Mesenchymal stem cell (in vitro differentiated cells and primary cell): ENCODE measurements at regions not wholly inside any gene's neighbourhood (a gene's known extent, or its start where the extent isn't known, plus 50 kb on each side); places are given as distances from the start of the nearest gene placed in this dataset.

Source experiments
- DNase-seq: peaks from one replicate; pipeline ENCODE4 v3.0.0-alpha.2; 2013
- H2AFZ ChIP-seq: one replicate; pipeline ENCODE4 v1.6.1; 2013; ENCODE audit warnings: low read depth, mild to moderate bottlenecking, control low read depth, inconsistent platforms, low read length, moderate library complexity
- H2AK5ac ChIP-seq: 2 replicates; pipeline ENCODE4 v1.6.1; 2013; ENCODE audit warnings: low read length, moderate library complexity, mild to moderate bottlenecking, inconsistent platforms; ENCODE audit not compliant: severe bottlenecking
- H2BK120ac ChIP-seq: one replicate; pipeline ENCODE4 v1.6.1; 2013; ENCODE audit warnings: low read depth, mild to moderate bottlenecking, inconsistent platforms, low read length, moderate library complexity
- H2BK12ac ChIP-seq, 2 experiments: one replicate each; pipeline ENCODE4 v1.6.1; 2013; ENCODE audit warnings: inconsistent platforms in 2 of 2, low read length in 2 of 2, mild to moderate bottlenecking in 2 of 2, moderate library complexity in 2 of 2, control low read depth in 1 of 2
- H2BK15ac ChIP-seq: one replicate; pipeline ENCODE4 v1.6.1; 2013; ENCODE audit warnings: mild to moderate bottlenecking, low read depth, inconsistent platforms; ENCODE audit not compliant: poor library complexity, severe bottlenecking
- H2BK5ac ChIP-seq: 2 replicates; pipeline ENCODE4 v1.6.1; 2013; ENCODE audit warnings: low read depth, mild to moderate bottlenecking, low read length, control low read depth, inconsistent platforms; ENCODE audit not compliant: poor library complexity, severe bottlenecking
- H3K14ac ChIP-seq, 2 experiments: one replicate each; pipeline ENCODE4 v1.6.1; 2013; ENCODE audit warnings: inconsistent platforms in 2 of 2, low read length in 2 of 2, control low read depth in 1 of 2, mild to moderate bottlenecking in 1 of 2, moderate library complexity in 1 of 2
- H3K18ac ChIP-seq, 2 experiments: one replicate each; pipeline ENCODE4 v1.6.1; 2013; ENCODE audit warnings: inconsistent platforms in 2 of 2, low read length in 2 of 2, control low read depth in 1 of 2, low read depth in 1 of 2, mild to moderate bottlenecking in 1 of 2
- H3K23ac ChIP-seq, 2 experiments: one replicate each; pipeline ENCODE4 v1.6.1; 2013; ENCODE audit warnings: inconsistent platforms in 2 of 2, low read length in 2 of 2, mild to moderate bottlenecking in 2 of 2, moderate library complexity in 2 of 2, control low read depth in 1 of 2
- H3K27ac ChIP-seq: 2 replicates; pipeline ENCODE4 v1.5.1; 2013; ENCODE audit warnings: mild to moderate bottlenecking, moderate library complexity, low read length, control low read depth, inconsistent platforms; ENCODE audit not compliant: poor library complexity, severe bottlenecking
- H3K27me3 ChIP-seq, 2 experiments: 2 replicates each; pipeline versions ENCODE4 v1.6.1 to v1.7.0; 2013; ENCODE audit warnings: low read length in 2 of 2, mild to moderate bottlenecking in 2 of 2, moderate library complexity in 2 of 2, control low read depth in 1 of 2, inconsistent platforms in 1 of 2; ENCODE audit not compliant: control insufficient read depth in 1 of 2, insufficient read depth in 1 of 2
- H3K36me3 ChIP-seq, 2 experiments: 2 replicates each; pipeline versions ENCODE4 v1.6.1 to v1.7.0; 2013; ENCODE audit warnings: low read length in 2 of 2, control low read depth in 1 of 2, inconsistent platforms in 1 of 2, low read depth in 1 of 2, mild to moderate bottlenecking in 1 of 2; ENCODE audit not compliant: insufficient read depth in 2 of 2, control insufficient read depth in 1 of 2
- H3K4ac ChIP-seq, 2 experiments: one replicate each; pipeline ENCODE4 v1.6.1; 2013; ENCODE audit warnings: inconsistent platforms in 2 of 2, low read length in 2 of 2, mild to moderate bottlenecking in 2 of 2, moderate library complexity in 2 of 2, control low read depth in 1 of 2, low read depth in 1 of 2
- H3K4me1 ChIP-seq: 2 replicates; pipeline ENCODE4 v1.6.1; 2013; ENCODE audit warnings: low read depth, low read length, control low read depth; ENCODE audit not compliant: control insufficient read depth, insufficient read depth
- H3K4me2 ChIP-seq: 2 replicates; pipeline ENCODE4 v1.6.1; 2013; ENCODE audit warnings: low read length, mild to moderate bottlenecking, inconsistent platforms; ENCODE audit not compliant: poor library complexity, severe bottlenecking
- H3K4me3 ChIP-seq, 2 experiments: 2 replicates each; pipeline versions ENCODE4 v1.5.1 to v1.7.0; 2013; ENCODE audit warnings: low read length in 2 of 2, mild to moderate bottlenecking in 2 of 2, control low read depth in 1 of 2, low read depth in 1 of 2; ENCODE audit not compliant: insufficient read depth in 1 of 2
- H3K79me1 ChIP-seq: replicated peaks from 2 replicates; pipeline ENCODE4 v1.6.1; 2013; ENCODE audit warnings: mild to moderate bottlenecking, control low read depth, low read length, inconsistent platforms; ENCODE audit not compliant: poor library complexity, severe bottlenecking
- H3K9ac ChIP-seq: 2 replicates; pipeline ENCODE4 v1.7.0; 2013; ENCODE audit warnings: mild to moderate bottlenecking, low read length, moderate library complexity
- H3K9me3 ChIP-seq: 2 replicates; pipeline ENCODE4 v1.7.0; 2013; ENCODE audit warnings: mild to moderate bottlenecking, low read length; ENCODE audit not compliant: control insufficient read depth
- H4K8ac ChIP-seq: one replicate; pipeline ENCODE4 v1.6.1; 2013; ENCODE audit warnings: inconsistent platforms, mild to moderate bottlenecking, low read length, moderate library complexity
- H4K91ac ChIP-seq: one replicate; pipeline ENCODE4 v1.6.1; 2013; ENCODE audit warnings: mild to moderate bottlenecking, low read length, inconsistent platforms
- WGBS: methylation state at CpG from one replicate; pipeline ENCODE4 v1.1.7; 2013; ENCODE audit warnings: mixed read lengths; 5-methylcytosine and 5-hydroxymethylcytosine counted together

DNA sequence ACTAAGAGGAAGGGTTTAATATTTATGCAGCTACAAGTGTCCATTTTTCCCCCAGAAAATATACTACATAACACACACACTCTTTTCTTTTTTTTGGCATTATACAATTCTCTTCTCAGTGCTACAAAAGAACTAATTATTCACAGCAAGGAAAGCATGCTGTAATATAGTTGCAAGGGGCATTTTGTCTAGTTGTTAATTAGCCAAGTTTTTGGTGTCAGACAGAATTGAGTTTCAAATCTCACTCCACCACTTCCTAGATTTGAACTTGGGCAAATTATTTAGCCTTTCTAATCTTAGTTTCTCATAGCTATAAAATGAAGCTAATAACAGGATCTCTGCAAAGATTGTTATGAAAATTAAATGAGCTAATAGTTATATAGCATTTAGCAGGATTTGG lies 60.0 kb upstream of the VTCN1 start:
- Histone ChIP-seq H2BK15ac (no peak overlapping the region), H3K79me1 (no peaks in the 10 kb centered on the region), H2BK5ac (no peak overlapping the region), H4K8ac (no peak overlapping the region), H3K4me3 (no peak overlapping the region), H2AK5ac (no peak overlapping the region), H2BK120ac (no peak overlapping the region), H3K36me3 (no peaks in the 10 kb centered on the region), H2AFZ (no peak overlapping the region), H3K4me2 (no peak overlapping the region), H3K9ac (no peak overlapping the region), H4K91ac (no peak overlapping the region), H2BK12ac (no peak overlapping the region), H3K4ac (no peak overlapping the region), H3K14ac (no peak overlapping the region), H3K23ac (no peak overlapping the region), H3K27ac (no peak overlapping the region), H3K9me3 (no peaks in the 10 kb centered on the region), H3K27me3 (peaks cover 7 to 19% of the 10 kb centered on the region in 2 experiments), H3K18ac (no peak overlapping the region), H3K4me1 (no peaks in the 10 kb centered on the region)
- no peak for DNase-seq

GRCh38 chr1:117268535-117269455 lies 58.1 kb upstream of the VTCN1 start:
- Histone ChIP-seq H2BK5ac (no peak overlapping the region), H2BK15ac (no peak overlapping the region), H2AK5ac (no peak overlapping the region), H3K9me3 (no peaks in the 10 kb centered on the region), H3K36me3 (no peaks in the 10 kb centered on the region), H2BK12ac (peak overlapping the region; percentile 87 to 97), H3K27me3 (peaks cover 7 to 19% of the 10 kb centered on the region in 2 experiments), H3K4me1 (no peaks in the 10 kb centered on the region), H3K27ac (no peak overlapping the region), H4K8ac (peak overlapping the region; percentile 54), H3K14ac (no peak overlapping the region), H3K4me3 (no peak overlapping the region), H2BK120ac (peak overlapping the region; percentile 79), H2AFZ (no peak overlapping the region), H3K79me1 (no peaks in the 10 kb centered on the region), H4K91ac (peak overlapping the region; percentile 89), H3K18ac (peak overlapping the region; percentile 52 to 95), H3K4me2 (no peak overlapping the region), H3K23ac (no peak overlapping the region), H3K4ac (peak overlapping the region; percentile 80 to 87), H3K9ac (no peak overlapping the region)
- 16% methylated on average over 9 of the region's 11 CpGs for WGBS
- peak; percentile 68 for DNase-seq

- Histone ChIP-seq H3K4ac (peak overlapping the region; percentile 75), H3K4me1 (no peaks in the 10 kb centered on the region), H3K4me2 (no peak overlapping the region), H2AFZ (no peak overlapping the region), H3K79me1 (no peaks in the 10 kb centered on the region), H3K18ac (peak overlapping the region in 1 of 2 experiments; percentile 48), H3K9me3 (no peaks in the 10 kb centered on the region), H2BK5ac (no peak overlapping the region), H3K36me3 (no peaks in the 10 kb centered on the region), H3K9ac (no peak overlapping the region), H2BK12ac (peak overlapping the region in 1 of 2 experiments; percentile 77), H4K91ac (no peak overlapping the region), H3K23ac (no peak overlapping the region), H3K14ac (no peak overlapping the region), H3K27me3 (peaks cover 15 to 19% of the 10 kb centered on the region in 2 experiments), H3K27ac (no peak overlapping the region), H3K4me3 (no peak overlapping the region), H2BK120ac (no peak overlapping the region), H2BK15ac (no peak overlapping the region), H2AK5ac (no peak overlapping the region), H4K8ac (no peak overlapping the region)
- DNase-seq: no peak
- 100% methylated on average over 3 of the region's 3 CpGs for WGBS
Observed at GRCh38 chr1:117267232-117267774, 56.6 kb upstream of the VTCN1 start.

- Histone ChIP-seq H3K27ac (no peak overlapping the region), H3K23ac (no peak overlapping the region), H3K36me3 (no peaks in the 10 kb centered on the region), H3K14ac (no peak overlapping the region), H3K4me3 (no peak overlapping the region), H3K4me2 (no peak overlapping the region), H3K4me1 (no peaks in the 10 kb centered on the region), H3K9ac (no peak overlapping the region), H2BK5ac (no peak overlapping the region), H2AFZ (no peak overlapping the region), H3K18ac (no peak overlapping the region), H2AK5ac (no peak overlapping the region), H2BK12ac (no peak overlapping the region), H2BK15ac (no peak overlapping the region), H2BK120ac (no peak overlapping the region), H3K9me3 (peaks cover 8% of the 10 kb centered on the region), H4K8ac (no peak overlapping the region), H3K79me1 (no peaks in the 10 kb centered on the region), H3K4ac (no peak overlapping the region), H3K27me3 (peaks cover 11 to 12% of the 10 kb centered on the region in 2 experiments), H4K91ac (no peak overlapping the region)
- DNase-seq: no peak
- WGBS: 92% methylated on average over 5 of the region's 5 CpGs
Observed at GRCh38 chr1:117262976-117263375, 52.2 kb upstream of the VTCN1 start.
